ENCODE measurements at regions not wholly inside any gene's neighbourhood (a gene's known extent, or its start where the extent isn't known, plus 50 kb on each side); places are given as distances from the start of the nearest gene placed in this dataset.

DNA sequence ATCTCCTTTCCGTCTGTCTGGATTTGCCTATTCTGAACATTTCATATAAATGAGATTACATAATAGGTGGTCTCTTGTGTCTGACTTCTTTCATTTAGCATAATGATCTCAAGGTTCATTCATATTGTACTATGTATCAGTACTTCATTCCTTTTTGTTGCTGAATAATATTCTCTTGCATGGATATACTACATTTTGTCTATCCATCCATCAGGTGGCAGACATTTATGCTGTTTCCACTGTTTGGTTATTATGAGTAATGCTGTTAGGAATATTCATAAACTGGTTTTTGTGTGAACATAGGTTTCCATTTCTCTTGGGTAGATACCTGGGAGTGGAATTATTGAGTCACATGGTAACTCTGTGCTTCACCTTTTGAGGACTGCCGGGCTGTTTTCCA is 148.2 kb upstream of the PMEPA1 start:
- H3K23ac ChIP-seq (ENCODE audit: low read length in 2 of 2): no peak overlapping the region
- H2BK15ac ChIP-seq (ENCODE audit: low read depth, poor library complexity, severe bottlenecking): no peak overlapping the region
- peaks cover 0 to 34% of the 10 kb centered on the region in 2 experiments for H3K27me3 ChIP-seq (ENCODE audit: control insufficient read depth in 1 of 2, insufficient read depth in 1 of 2, low read length in 2 of 2)
- no peak overlapping the region for H3K4me3 ChIP-seq (ENCODE audit: insufficient read depth in 1 of 2, low read depth in 1 of 2, low read length in 2 of 2)
- no peak overlapping the region for H2BK5ac ChIP-seq (ENCODE audit: low read depth, low read length, poor library complexity, severe bottlenecking)
- no peak overlapping the region for H3K4me2 ChIP-seq (ENCODE audit: low read length, poor library complexity, severe bottlenecking)
- no peak overlapping the region for H4K91ac ChIP-seq (ENCODE audit: low read length)
- no peak overlapping the region for H2AK5ac ChIP-seq (ENCODE audit: low read length, severe bottlenecking)
- no peaks in the 10 kb centered on the region for H3K36me3 ChIP-seq (ENCODE audit: control insufficient read depth in 1 of 2, insufficient read depth in 2 of 2, low read depth in 1 of 2, low read length in 2 of 2)
- no peak for DNase-seq
- H3K4me1 ChIP-seq (ENCODE audit: control insufficient read depth, insufficient read depth, low read depth, low read length): no peaks in the 10 kb centered on the region
- H2BK12ac ChIP-seq (ENCODE audit: low read length in 2 of 2): no peak overlapping the region
- WGBS: no CpG with 5 or more reads among the region's 2 CpGs
- H2AFZ ChIP-seq (ENCODE audit: low read depth, low read length): no peak overlapping the region
- no peak overlapping the region for H4K8ac ChIP-seq (ENCODE audit: low read length)
- H3K4ac ChIP-seq (ENCODE audit: low read depth in 1 of 2, low read length in 2 of 2): no peak overlapping the region
- no peaks in the 10 kb centered on the region for H3K79me1 ChIP-seq (replicated peaks; ENCODE audit: low read length, poor library complexity, severe bottlenecking)
- H3K27ac ChIP-seq (ENCODE audit: low read length, poor library complexity, severe bottlenecking): no peak overlapping the region
- H3K9me3 ChIP-seq (ENCODE audit: control insufficient read depth, low read length): no peaks in the 10 kb centered on the region
- no peak overlapping the region for H2BK120ac ChIP-seq (ENCODE audit: low read depth, low read length)
- H3K18ac ChIP-seq (ENCODE audit: low read depth in 1 of 2, low read length in 2 of 2): no peak overlapping the region
- H3K14ac ChIP-seq (ENCODE audit: low read length in 2 of 2): no peak overlapping the region
- no peak overlapping the region for H3K9ac ChIP-seq (ENCODE audit: low read length)

DNA sequence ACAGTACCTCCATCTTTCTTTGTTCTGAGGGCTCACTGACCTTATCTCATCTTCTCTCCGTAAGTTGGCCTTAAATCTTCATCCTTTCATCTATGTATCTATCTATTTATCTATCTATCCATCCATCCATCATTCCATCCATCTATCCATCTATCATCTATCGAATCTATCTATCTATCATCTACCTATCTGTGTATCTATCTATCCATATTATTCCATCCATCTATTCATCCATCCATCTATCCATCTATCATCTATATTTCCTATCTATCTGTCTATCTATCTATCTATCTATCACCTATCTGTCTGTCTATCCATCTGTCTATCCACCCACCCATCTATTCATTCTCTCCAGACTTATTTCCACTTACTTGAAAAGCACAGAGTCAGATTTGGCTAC is 147.3 kb upstream of the PMEPA1 start:
- H3K4me1 ChIP-seq (ENCODE audit: control insufficient read depth, insufficient read depth, low read depth, low read length): no peaks in the 10 kb centered on the region
- no peak for DNase-seq
- no peak overlapping the region for H2AFZ ChIP-seq (ENCODE audit: low read depth, low read length)
- H3K23ac ChIP-seq (ENCODE audit: low read length in 2 of 2): no peak overlapping the region
- H3K4me2 ChIP-seq (ENCODE audit: low read length, poor library complexity, severe bottlenecking): no peak overlapping the region
- H3K4ac ChIP-seq (ENCODE audit: low read depth in 1 of 2, low read length in 2 of 2): no peak overlapping the region
- no peak overlapping the region for H2BK12ac ChIP-seq (ENCODE audit: low read length in 2 of 2)
- no peak overlapping the region for H3K14ac ChIP-seq (ENCODE audit: low read length in 2 of 2)
- no peak overlapping the region for H3K27ac ChIP-seq (ENCODE audit: low read length, poor library complexity, severe bottlenecking)
- no peak overlapping the region for H4K8ac ChIP-seq (ENCODE audit: low read length)
- H3K36me3 ChIP-seq (ENCODE audit: control insufficient read depth in 1 of 2, insufficient read depth in 2 of 2, low read depth in 1 of 2, low read length in 2 of 2): no peaks in the 10 kb centered on the region
- H2BK5ac ChIP-seq (ENCODE audit: low read depth, low read length, poor library complexity, severe bottlenecking): no peak overlapping the region
- H3K27me3 ChIP-seq (ENCODE audit: control insufficient read depth in 1 of 2, insufficient read depth in 1 of 2, low read length in 2 of 2): peaks cover 0 to 29% of the 10 kb centered on the region in 2 experiments
- no peak overlapping the region for H4K91ac ChIP-seq (ENCODE audit: low read length)
- H3K18ac ChIP-seq (ENCODE audit: low read depth in 1 of 2, low read length in 2 of 2): no peak overlapping the region
- no peaks in the 10 kb centered on the region for H3K79me1 ChIP-seq (replicated peaks; ENCODE audit: low read length, poor library complexity, severe bottlenecking)
- H2BK15ac ChIP-seq (ENCODE audit: low read depth, poor library complexity, severe bottlenecking): no peak overlapping the region
- H3K4me3 ChIP-seq (ENCODE audit: insufficient read depth in 1 of 2, low read depth in 1 of 2, low read length in 2 of 2): no peak overlapping the region
- H2AK5ac ChIP-seq (ENCODE audit: low read length, severe bottlenecking): no peak overlapping the region
- H2BK120ac ChIP-seq (ENCODE audit: low read depth, low read length): no peak overlapping the region
- H3K9ac ChIP-seq (ENCODE audit: low read length): no peak overlapping the region
- WGBS: 64% methylated on average over 2 of the region's 2 CpGs
- H3K9me3 ChIP-seq (ENCODE audit: control insufficient read depth, low read length): no peaks in the 10 kb centered on the region

GRCh38 chr20:57856658-57857057 is 146.8 kb upstream of the PMEPA1 start:
- Histone ChIP-seq H3K4ac (ENCODE audit: low read depth in 1 of 2, low read length in 2 of 2) (no peak overlapping the region), H3K27ac (ENCODE audit: low read length, poor library complexity, severe bottlenecking) (no peak overlapping the region), H4K91ac (ENCODE audit: low read length) (no peak overlapping the region), H3K36me3 (ENCODE audit: control insufficient read depth in 1 of 2, insufficient read depth in 2 of 2, low read depth in 1 of 2, low read length in 2 of 2) (no peaks in the 10 kb centered on the region), H2BK15ac (ENCODE audit: low read depth, poor library complexity, severe bottlenecking) (no peak overlapping the region), H2BK12ac (ENCODE audit: low read length in 2 of 2) (no peak overlapping the region), H3K4me3 (ENCODE audit: insufficient read depth in 1 of 2, low read depth in 1 of 2, low read length in 2 of 2) (no peak overlapping the region), H3K79me1 (replicated peaks; ENCODE audit: low read length, poor library complexity, severe bottlenecking) (no peaks in the 10 kb centered on the region), H3K4me1 (ENCODE audit: control insufficient read depth, insufficient read depth, low read depth, low read length) (no peaks in the 10 kb centered on the region), H3K9ac (ENCODE audit: low read length) (no peak overlapping the region), H2BK5ac (ENCODE audit: low read depth, low read length, poor library complexity, severe bottlenecking) (no peak overlapping the region), H3K9me3 (ENCODE audit: control insufficient read depth, low read length) (no peaks in the 10 kb centered on the region), H3K23ac (ENCODE audit: low read length in 2 of 2) (no peak overlapping the region), H3K4me2 (ENCODE audit: low read length, poor library complexity, severe bottlenecking) (no peak overlapping the region), H2AK5ac (ENCODE audit: low read length, severe bottlenecking) (no peak overlapping the region), H2BK120ac (ENCODE audit: low read depth, low read length) (no peak overlapping the region), H3K14ac (ENCODE audit: low read length in 2 of 2) (no peak overlapping the region), H3K18ac (ENCODE audit: low read depth in 1 of 2, low read length in 2 of 2) (no peak overlapping the region), H3K27me3 (ENCODE audit: control insufficient read depth in 1 of 2, insufficient read depth in 1 of 2, low read length in 2 of 2) (peaks cover 0 to 24% of the 10 kb centered on the region in 2 experiments), H4K8ac (ENCODE audit: low read length) (no peak overlapping the region), H2AFZ (ENCODE audit: low read depth, low read length) (no peak overlapping the region)
- 96% methylated on average over 2 of the region's 2 CpGs for WGBS
- DNase-seq: no peak

- H2AFZ ChIP-seq (ENCODE audit: low read depth, low read length): no peak overlapping the region
- no peak overlapping the region for H3K9ac ChIP-seq (ENCODE audit: low read length)
- no peak overlapping the region for H2BK15ac ChIP-seq (ENCODE audit: low read depth, poor library complexity, severe bottlenecking)
- H3K4me2 ChIP-seq (ENCODE audit: low read length, poor library complexity, severe bottlenecking): no peak overlapping the region
- no peak overlapping the region for H3K14ac ChIP-seq (ENCODE audit: low read length in 2 of 2)
- H3K27me3 ChIP-seq (ENCODE audit: control insufficient read depth in 1 of 2, insufficient read depth in 1 of 2, low read length in 2 of 2): peaks cover 0 to 33% of the 10 kb centered on the region in 2 experiments
- H3K4me3 ChIP-seq (ENCODE audit: insufficient read depth in 1 of 2, low read depth in 1 of 2, low read length in 2 of 2): no peak overlapping the region
- no peaks in the 10 kb centered on the region for H3K79me1 ChIP-seq (replicated peaks; ENCODE audit: low read length, poor library complexity, severe bottlenecking)
- no peaks in the 10 kb centered on the region for H3K9me3 ChIP-seq (ENCODE audit: control insufficient read depth, low read length)
- H3K4ac ChIP-seq (ENCODE audit: low read depth in 1 of 2, low read length in 2 of 2): no peak overlapping the region
- no peak overlapping the region for H2BK120ac ChIP-seq (ENCODE audit: low read depth, low read length)
- H4K91ac ChIP-seq (ENCODE audit: low read length): no peak overlapping the region
- 98% methylated on average over 3 of the region's 4 CpGs for WGBS
- no peak overlapping the region for H3K18ac ChIP-seq (ENCODE audit: low read depth in 1 of 2, low read length in 2 of 2)
- no peak for DNase-seq
- H4K8ac ChIP-seq (ENCODE audit: low read length): no peak overlapping the region
- H3K27ac ChIP-seq (ENCODE audit: low read length, poor library complexity, severe bottlenecking): no peak overlapping the region
- H3K4me1 ChIP-seq (ENCODE audit: control insufficient read depth, insufficient read depth, low read depth, low read length): no peaks in the 10 kb centered on the region
- no peak overlapping the region for H2AK5ac ChIP-seq (ENCODE audit: low read length, severe bottlenecking)
- no peak overlapping the region for H2BK12ac ChIP-seq (ENCODE audit: low read length in 2 of 2)
- H3K36me3 ChIP-seq (ENCODE audit: control insufficient read depth in 1 of 2, insufficient read depth in 2 of 2, low read depth in 1 of 2, low read length in 2 of 2): no peaks in the 10 kb centered on the region
- H3K23ac ChIP-seq (ENCODE audit: low read length in 2 of 2): no peak overlapping the region
- no peak overlapping the region for H2BK5ac ChIP-seq (ENCODE audit: low read depth, low read length, poor library complexity, severe bottlenecking)
Measured at GRCh38 chr20:57851796-57852195, 142.0 kb upstream of the PMEPA1 start.
